BE2C (cell line): ENCODE measurements at regions not wholly inside any gene's neighbourhood (a gene's known extent, or its start where the extent isn't known, plus 50 kb on each side); places are given as distances from the start of the nearest gene placed in this dataset.

ENCODE experiments used
- DNase-seq: peaks from one replicate; pipeline ENCODE4 v3.0.0-alpha.2; 2020
- H3K27me3 ChIP-seq: fragments of 250-450 bp; sonication (Bioruptor Pico); 2 replicates; pipeline ENCODE4 v1.5.1; 2020; ENCODE audit warnings: mild to moderate bottlenecking
- H3K36me3 ChIP-seq: fragments of 250-450 bp; sonication (Bioruptor Pico); 2 replicates; pipeline ENCODE4 v1.5.1; 2020; ENCODE audit warnings: mild to moderate bottlenecking
- H3K4me1 ChIP-seq: fragments of 250-450 bp; sonication (Bioruptor Pico); 2 replicates; pipeline ENCODE4 v1.5.1; 2020
- H3K4me3 ChIP-seq: 2 replicates; pipeline ENCODE4 v1.5.1; 2011; ENCODE audit warnings: low read depth, low read length
- H3K9me3 ChIP-seq: fragments of 250-450 bp; sonication (Bioruptor Pico); 2 replicates; pipeline ENCODE4 v1.5.1; 2020
- CTCF ChIP-seq: IDR thresholded peaks from 2 replicates; pipeline ENCODE4 v1.5.1; 2012; ENCODE audit warnings: mild to moderate bottlenecking, low read depth, low read length

GRCh38 chr18:11514267-11514666 lies 95.1 kb upstream of the SLC35G4 start:
- Histone ChIP-seq H3K36me3 (no peaks in the 10 kb centered on the region), H3K4me3 (no peak overlapping the region), H3K9me3 (no peaks in the 10 kb centered on the region), H3K27me3 (no peaks in the 10 kb centered on the region), H3K4me1 (no peaks in the 10 kb centered on the region)
- no peak for DNase-seq
- no peak for TF ChIP-seq CTCF

- H3K4me1 ChIP-seq, result no peaks in the 10 kb centered on the region
- no peaks in the 10 kb centered on the region for H3K9me3 ChIP-seq
- no peaks in the 10 kb centered on the region for H3K36me3 ChIP-seq
- H3K4me3 ChIP-seq, result no peak overlapping the region
- H3K27me3 ChIP-seq, result no peaks in the 10 kb centered on the region
- 0 out of 2 replicates have a peak, but pooled peaks have one; percentile 26 for TF ChIP-seq CTCF
- DNase-seq, result no peak
These were observed 97.0 kb upstream of the SLC35G4 start for GRCh38 chr18:11512096-11513025.

GRCh38 chr18:11511434-11512095 lies 97.8 kb upstream of the SLC35G4 start:
- Histone ChIP-seq H3K4me1 (no peaks in the 10 kb centered on the region), H3K4me3 (no peak overlapping the region), H3K27me3 (no peaks in the 10 kb centered on the region), H3K9me3 (no peaks in the 10 kb centered on the region), H3K36me3 (no peaks in the 10 kb centered on the region)
- TF ChIP-seq CTCF, result no peak
- no peak for DNase-seq

GRCh38 chr18:11506856-11507255 lies 102.5 kb upstream of the SLC35G4 start:
- H3K4me1 ChIP-seq, result no peaks in the 10 kb centered on the region
- no peaks in the 10 kb centered on the region for H3K27me3 ChIP-seq
- no peak for DNase-seq
- H3K9me3 ChIP-seq, result no peaks in the 10 kb centered on the region
- TF ChIP-seq CTCF, result no peak
- H3K36me3 ChIP-seq, result no peaks in the 10 kb centered on the region
- no peak overlapping the region for H3K4me3 ChIP-seq

- Histone ChIP-seq H3K27me3 (no peaks in the 10 kb centered on the region), H3K4me3 (no peak overlapping the region), H3K36me3 (no peaks in the 10 kb centered on the region), H3K9me3 (no peaks in the 10 kb centered on the region), H3K4me1 (no peaks in the 10 kb centered on the region)
- no peak for DNase-seq
- TF ChIP-seq CTCF, result no peak
These were observed 103.4 kb upstream of the SLC35G4 start for GRCh38 chr18:11505993-11506392.

GRCh38 chr18:11504962-11505361 lies 104.4 kb upstream of the SLC35G4 start:
- TF ChIP-seq CTCF, result no peak
- H3K27me3 ChIP-seq, result no peaks in the 10 kb centered on the region
- H3K4me3 ChIP-seq, result no peak overlapping the region
- no peaks in the 10 kb centered on the region for H3K9me3 ChIP-seq
- no peak for DNase-seq
- no peaks in the 10 kb centered on the region for H3K4me1 ChIP-seq
- H3K36me3 ChIP-seq, result no peaks in the 10 kb centered on the region
